ENCODE measurements at regions not wholly inside any gene's neighbourhood (a gene's known extent, or its start where the extent isn't known, plus 50 kb on each side); places are given as distances from the start of the nearest gene placed in this dataset.

GRCh38 chr19:56980906-56981305 lies 138.9 kb upstream of the USP29 start:
- no peak for TF ChIP-seq CTCF (conservative IDR thresholded peaks at IDR 0.05 in 1 of 2, IDR thresholded peaks at IDR 0.05 in 1 of 2; ENCODE audit: extremely low read depth in 1 of 2, insufficient read depth in 1 of 2, low read depth in 1 of 2, low read length in 2 of 2)
- no peak for TF ChIP-seq EZH2 (IDR thresholded peaks at IDR 0.05; ENCODE audit: borderline replicate concordance, low read length)
